ENCODE measurements at regions not wholly inside any gene's neighbourhood (a gene's known extent, or its start where the extent isn't known, plus 50 kb on each side); places are given as distances from the start of the nearest gene placed in this dataset.

- no peak for DNase-seq (ENCODE audit: low read depth)
Measured at GRCh38 chr4:140316799-140317198, 56.6 kb upstream of the SCOC start.

DNA sequence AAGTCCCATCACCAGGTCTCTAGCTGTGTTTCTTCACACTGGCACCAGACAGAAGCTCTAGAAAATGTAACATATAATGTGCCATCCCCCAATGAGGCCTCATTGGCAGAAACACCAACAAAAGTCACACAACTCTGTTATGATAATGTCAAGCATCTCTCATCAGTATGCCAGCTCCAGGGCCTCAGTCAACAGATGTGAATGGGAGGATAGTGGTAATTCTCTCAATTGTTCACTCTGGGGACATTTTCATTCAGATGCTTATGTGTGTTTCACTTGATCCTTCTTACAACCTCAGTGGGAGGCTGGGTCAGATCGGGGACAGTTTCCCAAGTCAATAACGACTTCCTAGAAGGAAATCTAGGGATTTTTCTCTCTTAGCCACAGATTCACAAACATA, 57.5 kb upstream of the SCOC start:
- DNase-seq (ENCODE audit: low read depth) = no peak

- DNase-seq (ENCODE audit: low read depth) = no peak
Measured at GRCh38 chr4:140315438-140315837, 58.0 kb upstream of the SCOC start.

GRCh38 chr4:140315019-140315418, 58.4 kb upstream of the SCOC start:
- DNase-seq (ENCODE audit: low read depth) = no peak

GRCh38 chr4:140312100-140312499, 61.3 kb upstream of the SCOC start:
- no peak for DNase-seq (ENCODE audit: low read depth)

- no peak for DNase-seq (ENCODE audit: low read depth)
Measured at GRCh38 chr4:140311257-140311835, 62.1 kb upstream of the SCOC start.

DNA sequence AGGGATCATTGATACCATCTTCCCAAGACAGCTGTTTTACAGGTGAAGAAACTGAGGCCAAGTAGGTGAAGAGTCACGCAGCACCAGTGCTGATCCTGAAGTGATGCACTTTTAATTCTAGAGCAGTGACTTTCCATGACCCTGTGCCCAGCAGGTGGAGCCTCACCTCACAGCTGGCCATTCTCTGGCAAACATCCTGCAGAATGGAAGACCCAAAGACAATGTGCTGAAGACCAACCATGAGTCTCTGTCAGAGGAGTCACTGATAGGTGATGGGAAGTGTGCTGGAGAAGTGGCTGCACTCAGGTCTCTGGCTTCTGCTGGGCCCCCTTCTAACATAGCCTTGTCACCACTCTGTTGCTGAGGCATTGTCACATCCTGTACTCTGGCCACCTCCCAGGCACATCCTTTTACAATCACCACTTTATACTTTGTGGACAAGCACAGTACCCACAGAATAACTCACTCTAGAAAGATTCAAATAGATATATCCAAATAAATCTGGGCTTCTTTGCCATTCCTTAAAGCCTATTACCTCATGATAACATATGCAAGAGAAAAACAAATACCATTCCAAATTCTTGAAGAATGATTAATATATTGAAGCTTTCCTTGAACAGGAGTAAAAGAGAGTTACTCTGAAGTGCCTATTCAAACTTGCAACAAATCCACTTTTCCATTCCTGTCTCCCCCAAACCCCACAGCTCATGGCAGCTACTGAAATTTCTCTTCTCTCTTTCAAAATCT, 64.1 kb upstream of the SCOC start:
- no peak for DNase-seq (ENCODE audit: low read depth)

- DNase-seq (ENCODE audit: low read depth) = peak; percentile 12
Measured at GRCh38 chr4:140308366-140309123, 64.9 kb upstream of the SCOC start.

GRCh38 chr4:140305053-140305452, 68.4 kb upstream of the SCOC start:
- DNase-seq (ENCODE audit: low read depth) = no peak

DNA sequence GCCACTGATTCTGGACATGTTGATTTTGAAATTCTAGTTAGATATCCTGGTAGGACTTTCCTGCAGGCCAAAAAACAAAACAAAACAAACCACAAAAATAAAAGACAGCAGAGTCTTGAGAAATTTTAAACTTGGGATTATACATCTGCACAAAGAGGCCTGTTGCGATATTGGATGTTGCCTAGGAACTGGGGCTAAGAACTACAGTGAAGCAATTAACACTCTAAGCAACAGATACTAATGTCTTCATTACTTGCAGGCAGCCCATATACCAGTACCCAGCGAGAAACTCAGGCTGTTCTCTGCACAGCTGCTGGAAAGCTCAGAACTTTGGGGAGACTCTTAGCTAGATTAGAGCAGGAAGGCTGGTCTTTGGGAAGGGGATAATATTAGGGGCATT, 69.1 kb upstream of the SCOC start:
- DNase-seq (ENCODE audit: low read depth) = no peak

DNA sequence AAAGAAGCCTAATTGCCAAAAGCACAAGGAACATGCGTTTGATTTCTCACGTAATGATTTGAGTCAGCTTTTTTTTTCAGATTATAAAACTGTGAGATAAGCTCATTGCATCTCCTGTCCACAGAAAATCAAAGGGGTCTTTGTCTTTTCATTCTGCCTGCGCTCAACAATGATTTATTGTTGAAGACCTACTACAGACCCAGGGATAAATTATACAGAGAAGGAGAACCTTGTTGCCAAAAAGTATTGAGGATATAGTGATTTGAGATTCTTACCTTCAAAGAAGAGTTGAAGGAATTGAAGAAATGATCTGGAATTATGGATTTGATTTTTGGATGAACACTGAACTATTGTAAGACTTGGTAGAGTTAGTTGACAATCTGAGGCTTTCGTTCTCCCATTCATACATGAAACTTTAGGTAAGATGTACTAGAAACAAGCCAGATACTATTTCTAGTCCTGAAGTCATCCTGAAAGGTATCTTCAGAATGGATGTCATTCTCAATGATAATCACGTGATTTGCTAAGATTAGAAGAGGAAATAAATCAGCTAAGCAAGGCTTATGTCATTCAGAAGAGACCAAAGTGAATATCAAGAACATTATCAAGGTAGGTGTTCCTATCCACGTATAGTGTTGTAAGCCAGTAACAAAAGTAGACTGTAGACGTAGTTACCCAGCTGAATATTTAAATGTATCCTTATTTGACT, 71.1 kb upstream of the SCOC start:
- no peak for DNase-seq (ENCODE audit: low read depth)

DNA sequence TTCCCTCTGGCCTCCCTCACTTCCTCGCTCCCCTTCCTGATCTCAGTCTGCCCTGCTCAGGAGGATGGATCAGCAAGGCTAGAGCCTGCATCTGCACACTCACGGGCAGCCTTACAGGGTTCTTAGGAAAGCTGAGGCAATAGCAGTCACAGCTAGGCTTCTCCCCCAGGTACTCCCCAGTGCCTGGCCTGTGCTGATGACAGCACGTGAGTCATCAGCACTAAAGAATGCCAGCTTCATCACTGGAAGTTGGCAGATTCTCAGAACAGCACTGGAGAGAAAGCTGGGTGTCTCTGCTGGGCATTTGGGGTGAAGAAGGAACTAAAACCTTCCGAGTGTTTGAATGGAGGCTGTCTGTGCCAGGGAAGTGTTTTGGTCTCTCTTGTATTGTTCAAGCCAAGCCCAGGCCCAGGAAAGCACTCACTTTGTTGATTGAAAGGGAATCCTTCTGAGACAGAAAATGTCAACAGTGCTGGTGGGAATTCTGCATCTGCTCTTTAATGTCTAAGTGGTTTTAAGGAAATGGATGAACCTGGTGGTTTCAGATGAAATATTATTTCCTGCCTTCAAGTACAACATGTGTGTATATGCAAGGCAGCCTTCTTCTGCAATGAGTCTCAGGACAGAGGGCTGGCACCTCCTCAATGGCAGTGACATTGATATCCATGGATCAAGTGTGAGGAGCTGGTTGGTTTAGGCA, 73.0 kb upstream of the SCOC start:
- DNase-seq (ENCODE audit: low read depth) = peak; percentile 56

- no peak for DNase-seq (ENCODE audit: low read depth)
Measured at GRCh38 chr4:140298001-140298400, 75.4 kb upstream of the SCOC start.

DNA sequence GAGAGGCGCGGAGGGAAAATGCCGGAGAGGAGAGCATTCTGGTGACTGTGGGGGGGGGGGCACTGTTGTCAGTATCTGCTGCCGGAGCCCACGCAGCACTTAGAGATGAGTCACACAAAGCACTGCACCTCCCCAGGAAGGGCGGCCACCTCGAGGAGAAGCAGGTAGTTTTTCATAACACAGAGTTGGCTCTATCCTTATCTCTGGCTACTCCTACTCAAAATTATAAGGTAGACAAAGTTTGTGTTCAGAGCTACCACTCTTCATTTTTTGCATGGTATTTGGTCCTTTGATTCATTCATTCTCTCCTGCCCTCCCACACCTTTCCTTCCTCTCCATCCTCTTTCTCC, 76.2 kb upstream of the SCOC start:
- DNase-seq (ENCODE audit: low read depth) = no peak

GRCh38 chr4:140296335-140297220, 76.9 kb upstream of the SCOC start:
- DNase-seq (ENCODE audit: low read depth) = peak; percentile 80

DNA sequence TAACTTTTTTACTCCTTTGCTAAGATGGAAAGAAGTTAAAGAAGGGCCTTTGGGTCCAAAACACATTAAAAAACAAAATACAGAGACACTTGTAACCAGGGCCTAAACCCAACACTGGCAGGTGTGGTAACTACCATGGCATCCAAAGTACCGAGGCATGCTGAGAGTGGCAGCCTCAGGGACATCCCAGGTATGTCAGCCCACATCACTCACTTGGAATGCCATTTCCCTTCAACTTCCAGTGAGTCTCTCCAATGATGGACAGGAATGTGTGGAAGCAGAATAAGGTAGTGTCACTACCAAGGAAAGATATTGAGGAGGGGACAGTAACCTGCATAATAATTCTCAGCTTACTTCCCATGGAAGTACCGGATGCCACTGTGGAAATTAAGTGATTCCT, 79.5 kb upstream of the SCOC start:
- no peak for DNase-seq (ENCODE audit: low read depth)

DNA sequence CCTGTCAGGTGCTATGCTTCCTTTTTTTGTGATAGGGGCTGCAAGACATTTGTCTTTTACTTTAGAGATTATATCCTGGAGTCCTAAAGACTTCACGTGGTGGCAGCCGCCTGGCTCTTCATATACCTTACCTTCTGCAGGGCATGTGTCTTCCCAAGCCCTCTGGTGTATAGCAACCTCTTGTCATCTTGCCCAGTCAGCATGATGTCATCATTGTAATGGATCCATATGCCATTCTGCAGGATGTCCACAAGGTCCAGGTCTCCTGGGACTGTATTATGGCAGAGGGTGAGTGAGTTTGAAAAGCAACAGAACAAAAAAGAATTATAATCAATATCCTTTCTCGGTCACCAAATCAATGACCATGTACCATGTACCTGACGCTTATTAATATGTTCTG, 82.2 kb upstream of the SCOC start:
- DNase-seq (ENCODE audit: low read depth) = no peak

DNA sequence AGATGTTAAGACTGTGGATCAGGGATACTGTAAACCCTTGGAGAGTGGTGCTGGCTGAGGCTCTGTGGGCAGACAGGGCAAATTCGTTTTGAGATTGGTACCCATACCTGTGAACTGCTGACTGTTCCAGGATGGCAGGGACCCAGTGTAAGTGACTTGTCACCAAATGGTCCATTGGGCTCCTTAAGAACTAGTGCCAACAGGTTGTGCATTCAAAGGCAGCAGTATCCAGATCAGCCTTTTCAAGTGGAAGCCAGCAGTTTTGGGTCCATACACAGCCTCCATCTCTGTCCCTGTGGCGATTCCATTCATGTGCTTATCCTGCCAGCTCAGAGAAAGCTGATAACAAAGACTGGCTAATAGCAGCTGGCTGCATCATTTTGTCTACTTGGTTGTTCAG, 84.0 kb upstream of the SCOC start:
- no peak for DNase-seq (ENCODE audit: low read depth)

DNA sequence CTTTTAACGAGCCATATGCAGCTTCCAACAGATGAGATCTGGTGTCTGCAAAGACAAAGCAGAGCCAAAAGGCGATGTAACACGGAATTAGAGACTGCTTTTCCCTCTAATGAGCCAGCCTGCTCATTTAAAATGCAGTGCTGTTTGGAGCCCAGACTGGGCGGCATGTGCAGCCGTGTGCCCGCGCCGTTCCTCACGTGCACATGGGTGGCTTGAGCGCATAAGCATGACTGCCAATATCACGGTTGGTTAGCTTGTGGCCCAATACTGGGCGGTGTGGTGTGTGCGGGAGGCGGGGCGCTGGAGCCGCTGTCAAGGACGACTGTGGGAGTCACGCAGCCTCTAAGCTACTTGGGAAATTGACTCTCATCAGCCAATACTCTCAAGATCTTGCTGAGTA, 87.0 kb upstream of the SCOC start:
- DNase-seq (ENCODE audit: low read depth) = no peak

GRCh38 chr4:140284456-140284855, 89.0 kb upstream of the SCOC start:
- DNase-seq (ENCODE audit: low read depth) = no peak
